NCI-H2081 treated with DMSO at 0.1 percent for 48 hours (cell line): ENCODE measurements at regions not wholly inside any gene's neighbourhood (a gene's known extent, or its start where the extent isn't known, plus 50 kb on each side); places are given as distances from the start of the nearest gene placed in this dataset.
"Not testable (repeated sequence)": the region's sequence is repeated elsewhere in the genome, so short reads cannot be mapped to it uniquely, and the experiment has no call there.

Source experiments
- DNase-seq: peaks from one replicate; lab custom pipeline; 2025; lab: John Stamatoyannopoulos, UW

GRCh38 chr10:53534428-53534827, 761.8 kb upstream of the MBL2 start:
- no peak for DNase-seq

GRCh38 chr10:53528974-53529373, 756.4 kb upstream of the MBL2 start:
- no peak for DNase-seq

- no peak for DNase-seq
Measured at GRCh38 chr10:53521046-53521445, 748.5 kb upstream of the MBL2 start.

GRCh38 chr10:53508197-53508596, 735.6 kb upstream of the MBL2 start:
- no peak for DNase-seq

GRCh38 chr10:53504492-53504891, 731.9 kb upstream of the MBL2 start:
- DNase-seq = not testable (repeated sequence)

- no peak for DNase-seq
Measured at GRCh38 chr10:53491774-53492173, 719.2 kb upstream of the MBL2 start.

GRCh38 chr10:53490553-53490952, 718.0 kb upstream of the MBL2 start:
- DNase-seq = no peak

GRCh38 chr10:53489335-53490182, 717.0 kb upstream of the MBL2 start:
- no peak for DNase-seq

- no peak for DNase-seq
Measured at GRCh38 chr10:53487019-53487983, 714.7 kb upstream of the MBL2 start.

GRCh38 chr10:53485422-53485821, 712.8 kb upstream of the MBL2 start:
- not testable (repeated sequence) for DNase-seq

- DNase-seq = no peak
Measured at GRCh38 chr10:53479365-53479764, 706.8 kb upstream of the MBL2 start.

GRCh38 chr10:53477313-53477675, 704.7 kb upstream of the MBL2 start:
- DNase-seq = no peak

- no peak for DNase-seq
Measured at GRCh38 chr10:53476650-53477312, 704.2 kb upstream of the MBL2 start.

GRCh38 chr10:53469383-53469782, 696.8 kb upstream of the MBL2 start:
- no peak for DNase-seq

- DNase-seq = no peak
Measured at GRCh38 chr10:53463539-53463938, 691.0 kb upstream of the MBL2 start.

- DNase-seq = no peak
Measured at GRCh38 chr10:53458007-53458406, 685.4 kb upstream of the MBL2 start.

GRCh38 chr10:53453196-53453595, 680.6 kb upstream of the MBL2 start:
- no peak for DNase-seq

- DNase-seq = no peak
Measured at GRCh38 chr10:53447576-53447975, 675.0 kb upstream of the MBL2 start.

GRCh38 chr10:53441843-53442242, 669.3 kb upstream of the MBL2 start:
- DNase-seq = no peak

- no peak for DNase-seq
Measured at GRCh38 chr10:53440601-53441000, 668.0 kb upstream of the MBL2 start.

GRCh38 chr10:53439075-53439474, 666.5 kb upstream of the MBL2 start:
- DNase-seq = not testable (repeated sequence)

- no peak for DNase-seq
Measured at GRCh38 chr10:53434413-53434812, 661.8 kb upstream of the MBL2 start.
